HepG2 (cell line): ENCODE measurements at regions not wholly inside any gene's neighbourhood (a gene's known extent, or its start where the extent isn't known, plus 50 kb on each side); places are given as distances from the start of the nearest gene placed in this dataset.

Experiments
- ATAC-seq: fragments of 200-7000 bp; cut with Tn5 transposase; 3 replicates; pipeline ENCODE4 v1.9.1; 2020; ENCODE audit warnings: mild to moderate bottlenecking, moderate library complexity
- BruUV-seq: library from RNA; stranded (reverse); fragments of 400-500 nt; replicated peaks from 2 replicates; lab custom pipeline; 2021; lab: Mats Ljungman, UMichigan
- CTCF ChIA-PET: fragments of 300-600 bp; formaldehyde crosslinking; extraction: SDS; loops from one replicate; lab custom pipeline; 2021; ENCODE audit warnings: low total read pairs, inconsistent platforms, low intra/inter-chr PET ratio; lab: Yijun Ruan, JAX
- POLR2A ChIA-PET: fragments of 350-600 bp; sonication (Branson Sonifier 250); formaldehyde crosslinking; loops from one replicate; lab custom pipeline; 2020; ENCODE audit warnings: antibody characterized with exemption, inconsistent platforms; lab: Yijun Ruan, JAX
- DNase-seq: peaks from one replicate; pipeline ENCODE4 v3.0.0-alpha.2; 2015; ENCODE audit warnings: low spot score
- FAIRE-seq: peaks from 3 replicates; lab custom pipeline; 2011; peaks lifted over from hg19 to GRCh38; lab: Jason Lieb, UNC
- H2AFZ ChIP-seq: one replicate; pipeline ENCODE4 v1.6.1; 2011; ENCODE audit warnings: low read length, inconsistent platforms
- H3K27ac ChIP-seq: fragments of 300-600 bp; 3 replicates; pipeline ENCODE4 v1.8.0; 2011; ENCODE audit warnings: mixed run types, mild to moderate bottlenecking, mixed read lengths, low read length, inconsistent platforms; ENCODE audit not compliant: insufficient read depth; ENCODE audit errors: extremely low read length
- H3K27me3 ChIP-seq, 2 experiments: fragments of 200-600 bp in 1 of 2; 2 replicates in 1 of 2; 3 replicates in 1 of 2; pipeline versions ENCODE4 v1.6.0 to v1.8.0; 2011; ENCODE audit warnings: low read length in 2 of 2, mild to moderate bottlenecking in 2 of 2, moderate library complexity in 2 of 2, inconsistent platforms in 1 of 2; ENCODE audit not compliant: insufficient read depth in 2 of 2, control insufficient read depth in 1 of 2
- H3K36me3 ChIP-seq, 2 experiments: fragments of 200-600 bp in 1 of 2; replicated peaks in 1 of 2; 2 replicates in 1 of 2; 3 replicates in 1 of 2; pipeline versions ENCODE4 v1.5.1 to v1.8.0; 2011; ENCODE audit warnings: low read length in 2 of 2, inconsistent platforms in 1 of 2; ENCODE audit not compliant: insufficient read depth in 2 of 2, control insufficient read depth in 1 of 2
- H3K4me1 ChIP-seq: 2 replicates; pipeline ENCODE4 v1.5.1; 2012; ENCODE audit warnings: low read length, inconsistent platforms; ENCODE audit not compliant: insufficient read depth
- H3K4me2 ChIP-seq: 2 replicates; pipeline ENCODE4 v1.6.0; 2011; ENCODE audit warnings: low read depth, low read length, inconsistent platforms
- H3K4me3 ChIP-seq, 3 experiments: fragments of 200-600 bp in 1 of 3; sonication (generic), shearing (Covaris generic) in 1 of 3; replicated peaks in 1 of 3; 2 replicates each; pipeline ENCODE4 v1.5.1; 2011 to 2016; ENCODE audit warnings: low read length in 3 of 3, inconsistent platforms in 2 of 3, low read depth in 2 of 3, mild to moderate bottlenecking in 2 of 3, control low read depth in 1 of 3, mixed read lengths in 1 of 3; ENCODE audit not compliant: insufficient read depth in 1 of 3
- H3K79me2 ChIP-seq: one replicate; pipeline ENCODE4 v1.6.1; 2011; ENCODE audit warnings: low read length, inconsistent platforms; ENCODE audit not compliant: insufficient read depth
- H3K9ac ChIP-seq: 2 replicates; pipeline ENCODE4 v1.6.0; 2011; ENCODE audit warnings: mild to moderate bottlenecking, low read depth, low read length, inconsistent platforms; ENCODE audit not compliant: insufficient read depth
- H3K9me3 ChIP-seq: 2 replicates; pipeline ENCODE4 v1.5.1; 2012; ENCODE audit warnings: mild to moderate bottlenecking, low read length
- H4K20me1 ChIP-seq: 2 replicates; pipeline ENCODE4 v1.6.0; 2011; ENCODE audit warnings: inconsistent platforms, mild to moderate bottlenecking, low read length, moderate library complexity; ENCODE audit not compliant: insufficient read depth
- BHLHE40 ChIP-seq: IDR thresholded peaks from 2 replicates; pipeline ENCODE4 v1.6.1; 2011; ENCODE audit warnings: low read length, improper control_type of control experiment
- CHD4 ChIP-seq: fragments of 200-600 bp; sonication (generic); IDR thresholded peaks from 2 replicates; pipeline ENCODE4 v1.7.0; 2017; ENCODE audit warnings: mild to moderate bottlenecking, low read length, borderline replicate concordance
- FOSL2 ChIP-seq: sonication (generic); formaldehyde crosslinking; IDR thresholded peaks from 2 replicates; pipeline ENCODE4 v1.4.0; 2020; ENCODE audit warnings: missing genetic modification reagents
- FOXA3 ChIP-seq: IDR thresholded peaks from 2 replicates; pipeline ENCODE4 v1.6.1; 2016; ENCODE audit warnings: missing genetic modification reagents, missing compliant biosample characterization
- GATAD2A ChIP-seq: IDR thresholded peaks from 2 replicates; pipeline ENCODE4 v1.6.1; 2016
- IKZF1 ChIP-seq: fragments of 450-650 bp; IDR thresholded peaks from 2 replicates; pipeline ENCODE4 v1.7.1; 2016
- KDM1A ChIP-seq: IDR thresholded peaks from 2 replicates; pipeline ENCODE4 v1.6.1; 2016; ENCODE audit warnings: missing compliant biosample characterization
- KLF11 ChIP-seq: IDR thresholded peaks from 2 replicates; pipeline ENCODE4 v1.6.1; 2016; ENCODE audit warnings: missing compliant biosample characterization
- MIER3 ChIP-seq: IDR thresholded peaks from 2 replicates; pipeline ENCODE4 v1.6.1; 2016; ENCODE audit warnings: missing compliant biosample characterization, borderline replicate concordance
- REL ChIP-seq: sonication (generic); formaldehyde crosslinking; conservative IDR thresholded peaks from 2 replicates; pipeline ENCODE4 v1.8.0; 2022; ENCODE audit warnings: mild to moderate bottlenecking, missing genetic modification reagents, moderate library complexity
- SP2 ChIP-seq: sonication (generic); formaldehyde crosslinking; IDR thresholded peaks from 2 replicates; pipeline ENCODE4 v1.5.1; 2020; ENCODE audit warnings: mild to moderate bottlenecking, missing genetic modification reagents
- SRSF4 ChIP-seq: fragments of 200-400 bp; formaldehyde crosslinking; IDR thresholded peaks from one replicate; pipeline ENCODE4 v1.6.1; 2018; ENCODE audit warnings: mild to moderate bottlenecking, low read depth, low read length, moderate library complexity; ENCODE audit not compliant: poor library complexity, severe bottlenecking
- ZMYM3 ChIP-seq: sonication (generic); formaldehyde crosslinking; IDR thresholded peaks from 2 replicates; pipeline ENCODE4 v1.5.1; 2020; ENCODE audit warnings: mild to moderate bottlenecking, missing genetic modification reagents
- ZNF17 ChIP-seq: sonication (generic); formaldehyde crosslinking; IDR thresholded peaks from 2 replicates; pipeline ENCODE4 v1.5.0; 2020; ENCODE audit warnings: mild to moderate bottlenecking, missing genetic modification reagents
- ZNF280D ChIP-seq: sonication (generic); formaldehyde crosslinking; IDR thresholded peaks from 2 replicates; pipeline ENCODE4 v1.5.1; 2020; ENCODE audit warnings: mild to moderate bottlenecking, missing genetic modification reagents
- ZNF670 ChIP-seq: sonication (generic); formaldehyde crosslinking; IDR thresholded peaks from 2 replicates; pipeline ENCODE4 v1.8.0; 2022; ENCODE audit warnings: mild to moderate bottlenecking, missing genetic modification reagents, borderline replicate concordance
- WGBS: methylation state at CpG from one replicate; pipeline ENCODE4 v1.1.6; 2017; ENCODE audit warnings: low lambda C conversion rate; 5-methylcytosine and 5-hydroxymethylcytosine counted together
- in situ Hi-C: cut with HindIII; loops from 2 replicates; pipeline ENCODE4 v1.10.0; 2017; ENCODE audit warnings: low pct_unique_long_range_greater_than_20kb; ENCODE audit not compliant: extremely low pct_ligation_motif_present
- intact Hi-C: fragments of 100-400 bp; cut with micrococcal nuclease; formaldehyde crosslinking; loops from one replicate; pipeline ENCODE4 v1.10.0; 2022; ENCODE audit not compliant: unreplicated experiment
- TF ChIP-seq, protein P1 (sequence below): sonication (generic); formaldehyde crosslinking; IDR thresholded peaks from 2 replicates; pipeline ENCODE4 v1.8.0; 2023; ENCODE audit warnings: mild to moderate bottlenecking, missing genetic modification reagents
- TF ChIP-seq, protein P2 (sequence below): sonication (generic); formaldehyde crosslinking; IDR thresholded peaks from 2 replicates; pipeline ENCODE4 v1.4.0; 2020; ENCODE audit warnings: missing genetic modification reagents
- TF ChIP-seq, protein P3 (sequence below): sonication (generic); formaldehyde crosslinking; IDR thresholded peaks from 2 replicates; pipeline ENCODE4 v1.4.0; 2020; ENCODE audit warnings: mild to moderate bottlenecking, missing genetic modification reagents

GRCh38 chr6:110545081-110545872, 68.9 kb upstream of the SLC22A16 start:
- no TSS peak for BruUV-seq
- Histone ChIP-seq H3K27me3 (no peaks in the 10 kb centered on the region), H2AFZ (no peak overlapping the region), H3K27ac (no peak overlapping the region), H3K9me3 (peaks cover 7% of the 10 kb centered on the region), H3K9ac (no peak overlapping the region), H3K4me2 (no peak overlapping the region), H4K20me1 (no peaks in the 10 kb centered on the region), H3K79me2 (no peaks in the 10 kb centered on the region), H3K4me3 (no peak overlapping the region), H3K4me1 (peaks cover 73% of the 10 kb centered on the region), H3K36me3 (no peaks in the 10 kb centered on the region; a peak in 1 of 5 replicates)
- FAIRE-seq, result no peak
- ChIA-PET CTCF (no interaction called here), POLR2A (interaction anchor here (1.9 kb wide), 1 partner anchor 10 kb away, joined by 9 read pairs; no protein-coding TSS in a partner anchor)
- WGBS, result 98% methylated on average over 10 of the region's 11 CpGs
- in situ Hi-C loops (no loop called here), intact Hi-C loops (no loop called here)
- no peak for ATAC-seq
- no peak for DNase-seq
- no peak for TF ChIP-seq ZNF670 (CRISPR knock-in tag)
- TF ChIP-seq GATAD2A, result 0 out of 2 replicates have a peak, but pooled peaks have one; percentile 20
- TF ChIP-seq, protein P1, sequence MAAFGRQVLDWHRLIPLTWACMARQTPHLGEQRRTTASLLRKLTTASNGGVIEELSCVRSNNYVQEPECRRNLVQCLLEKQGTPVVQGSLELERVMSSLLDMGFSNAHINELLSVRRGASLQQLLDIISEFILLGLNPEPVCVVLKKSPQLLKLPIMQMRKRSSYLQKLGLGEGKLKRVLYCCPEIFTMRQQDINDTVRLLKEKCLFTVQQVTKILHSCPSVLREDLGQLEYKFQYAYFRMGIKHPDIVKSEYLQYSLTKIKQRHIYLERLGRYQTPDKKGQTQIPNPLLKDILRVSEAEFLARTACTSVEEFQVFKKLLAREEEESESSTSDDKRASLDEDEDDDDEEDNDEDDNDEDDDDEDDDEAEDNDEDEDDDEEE, result no peak
- peak; percentile 60 for TF ChIP-seq FOSL2 (CRISPR knock-in tag)
- TF ChIP-seq, protein P2, sequence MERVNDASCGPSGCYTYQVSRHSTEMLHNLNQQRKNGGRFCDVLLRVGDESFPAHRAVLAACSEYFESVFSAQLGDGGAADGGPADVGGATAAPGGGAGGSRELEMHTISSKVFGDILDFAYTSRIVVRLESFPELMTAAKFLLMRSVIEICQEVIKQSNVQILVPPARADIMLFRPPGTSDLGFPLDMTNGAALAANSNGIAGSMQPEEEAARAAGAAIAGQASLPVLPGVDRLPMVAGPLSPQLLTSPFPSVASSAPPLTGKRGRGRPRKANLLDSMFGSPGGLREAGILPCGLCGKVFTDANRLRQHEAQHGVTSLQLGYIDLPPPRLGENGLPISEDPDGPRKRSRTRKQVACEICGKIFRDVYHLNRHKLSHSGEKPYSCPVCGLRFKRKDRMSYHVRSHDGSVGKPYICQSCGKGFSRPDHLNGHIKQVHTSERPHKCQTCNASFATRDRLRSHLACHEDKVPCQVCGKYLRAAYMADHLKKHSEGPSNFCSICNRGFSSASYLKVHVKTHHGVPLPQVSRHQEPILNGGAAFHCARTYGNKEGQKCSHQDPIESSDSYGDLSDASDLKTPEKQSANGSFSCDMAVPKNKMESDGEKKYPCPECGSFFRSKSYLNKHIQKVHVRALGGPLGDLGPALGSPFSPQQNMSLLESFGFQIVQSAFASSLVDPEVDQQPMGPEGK (CRISPR knock-in tag), result peak; percentile 56
- TF ChIP-seq SRSF4, result no peak
- TF ChIP-seq, protein P3, sequence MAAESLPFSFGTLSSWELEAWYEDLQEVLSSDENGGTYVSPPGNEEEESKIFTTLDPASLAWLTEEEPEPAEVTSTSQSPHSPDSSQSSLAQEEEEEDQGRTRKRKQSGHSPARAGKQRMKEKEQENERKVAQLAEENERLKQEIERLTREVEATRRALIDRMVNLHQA, result no peak
- no peak for TF ChIP-seq REL (CRISPR knock-in tag)
- no peak for TF ChIP-seq ZNF17 (CRISPR knock-in tag)
- TF ChIP-seq BHLHE40, result no peak
- peak; percentile 46; the same call in 1 of the 2 replicates for TF ChIP-seq FOXA3
- TF ChIP-seq MIER3 (CRISPR knock-in tag), result 0 out of 2 replicates have a peak, but pooled peaks have one; percentile 41
- TF ChIP-seq CHD4, result peak; percentile 50; the same call in 1 of the 2 replicates
- peak; percentile 68; the same call in 1 of the 2 replicates for TF ChIP-seq ZNF280D (CRISPR knock-in tag)
- TF ChIP-seq KDM1A, result 0 out of 2 replicates have a peak, but pooled peaks have one; percentile 18
- no peak for TF ChIP-seq KLF11
- TF ChIP-seq ZMYM3 (CRISPR knock-in tag), result peak; percentile 67; the same call in 1 of the 2 replicates
- no peak for TF ChIP-seq IKZF1
- TF ChIP-seq SP2 (CRISPR knock-in tag), result no peak
